ENCODE measurements at regions not wholly inside any gene's neighbourhood (a gene's known extent, or its start where the extent isn't known, plus 50 kb on each side); places are given as distances from the start of the nearest gene placed in this dataset.

GRCh38 chr9:106682420-106682819 lies 180.5 kb upstream of the ZNF462 start:
- DNase-seq: no peak

DNA sequence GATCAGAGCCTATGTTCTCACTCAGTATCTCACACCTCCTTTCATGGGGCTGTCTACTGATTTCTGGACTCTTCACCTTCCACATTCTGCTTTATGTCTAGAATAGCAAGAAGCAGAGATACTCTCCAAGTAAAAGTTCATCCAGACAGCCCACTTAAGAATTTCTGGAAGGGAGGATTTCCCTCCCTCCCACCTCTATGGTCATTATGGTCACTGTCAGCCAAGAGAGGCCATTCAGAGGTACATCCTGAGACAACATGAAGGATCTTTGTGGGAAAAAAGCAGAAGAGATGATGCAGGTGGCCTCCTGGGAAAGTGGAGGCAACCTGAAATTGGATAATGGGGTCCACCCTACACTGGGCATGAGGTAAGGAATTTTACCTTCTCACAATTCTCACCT lies 179.5 kb upstream of the ZNF462 start:
- no peak for DNase-seq

GRCh38 chr9:106684940-106685695 lies 177.8 kb upstream of the ZNF462 start:
- no peak for DNase-seq

DNA sequence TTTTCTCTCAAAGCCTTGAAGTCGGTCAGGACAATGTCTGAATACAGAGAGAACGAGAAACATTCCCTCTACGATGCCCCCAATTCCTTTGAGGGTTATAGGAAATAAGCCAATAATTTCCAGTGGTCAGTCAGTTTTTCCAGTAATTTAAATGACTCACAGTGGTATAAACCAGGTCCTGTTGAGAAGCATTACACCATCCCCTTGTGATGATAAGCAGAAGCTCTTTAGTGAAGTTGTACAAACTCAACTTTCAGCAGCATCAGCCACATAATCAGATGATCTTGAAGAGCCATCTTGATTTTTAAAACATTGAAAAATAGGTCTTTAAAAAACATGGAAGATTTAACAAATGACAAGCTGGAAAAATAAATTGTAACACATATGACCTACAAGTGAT lies 173.9 kb upstream of the ZNF462 start:
- no peak for DNase-seq

DNA sequence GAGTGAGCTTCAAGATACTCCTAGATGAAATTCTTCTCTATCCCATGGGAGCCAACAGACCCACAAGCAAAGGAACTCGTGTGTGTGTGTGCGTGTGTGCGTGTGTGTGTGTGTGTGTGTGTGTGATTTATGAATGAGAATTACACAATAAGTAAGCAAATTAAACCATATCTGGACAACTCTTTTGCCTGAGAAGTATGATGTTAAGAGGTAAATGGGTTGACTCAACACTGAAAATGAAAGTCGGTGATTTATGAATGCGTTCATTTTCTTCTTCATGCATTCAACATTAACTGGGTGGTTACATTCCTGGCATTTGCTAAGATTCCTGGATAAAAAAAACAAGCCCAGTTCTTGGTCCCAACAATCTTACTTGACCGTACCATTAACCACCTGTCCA lies 171.3 kb upstream of the ZNF462 start:
- no peak for DNase-seq

DNA sequence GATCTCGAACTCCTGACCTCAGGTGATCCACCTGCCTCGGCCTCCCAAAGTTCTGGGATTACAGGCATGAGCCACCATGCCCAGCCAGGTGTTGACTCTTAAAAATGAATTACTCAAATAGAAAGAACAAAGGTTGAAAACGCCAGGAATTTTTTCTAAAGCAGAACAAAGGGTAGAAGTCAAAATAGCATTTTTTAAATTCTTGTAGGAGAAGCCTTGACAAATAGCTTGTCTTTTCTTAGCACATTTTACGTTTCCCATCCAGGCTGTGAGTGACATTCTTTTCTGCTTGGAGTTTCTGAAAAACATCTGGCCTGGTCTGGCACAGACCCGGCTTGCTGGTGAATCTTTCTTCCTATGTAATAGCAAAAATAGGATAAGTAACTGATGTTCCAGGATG lies 169.4 kb upstream of the ZNF462 start:
- no peak for DNase-seq

GRCh38 chr9:106696804-106697203 lies 166.2 kb upstream of the ZNF462 start:
- no peak for DNase-seq

DNA sequence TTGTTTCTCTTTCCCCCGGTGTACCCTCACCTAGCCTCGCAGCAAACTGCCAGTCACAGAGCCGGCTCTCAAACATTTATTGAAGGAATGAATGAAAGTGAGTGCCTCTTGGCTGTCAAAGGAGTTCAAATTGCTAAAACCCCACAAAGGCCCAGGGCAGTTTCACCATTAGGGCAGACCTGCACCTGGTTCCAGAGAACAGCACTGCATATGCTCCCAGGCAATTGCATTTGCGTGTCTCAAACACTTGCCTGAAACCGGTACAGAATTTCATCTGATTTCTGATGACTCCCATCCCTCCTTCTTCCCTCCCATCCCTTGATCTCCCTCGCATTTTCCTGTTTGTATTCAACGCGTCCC lies 165.6 kb upstream of the ZNF462 start:
- DNase-seq: no peak

GRCh38 chr9:106697750-106698502 lies 165.0 kb upstream of the ZNF462 start:
- peak; percentile 85 for DNase-seq

DNA sequence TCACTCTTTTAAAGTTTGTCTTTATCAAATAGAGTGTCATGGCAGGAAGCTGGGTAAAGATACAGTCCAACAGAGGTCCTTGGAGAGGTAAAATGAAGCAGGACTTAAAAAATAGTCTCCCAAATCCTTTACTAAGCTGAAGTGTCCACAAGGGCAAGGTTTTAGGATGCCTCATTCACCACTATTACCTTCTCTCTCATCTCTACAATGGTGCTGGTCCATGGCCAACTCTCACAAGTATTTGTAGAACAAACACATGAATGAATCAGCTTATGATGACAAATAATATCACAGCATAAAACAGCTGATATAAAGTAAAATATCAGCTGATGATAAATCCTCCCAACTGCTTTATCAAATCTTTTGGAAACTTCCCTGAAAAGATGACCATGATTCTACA lies 162.3 kb upstream of the ZNF462 start:
- DNase-seq: no peak

DNA sequence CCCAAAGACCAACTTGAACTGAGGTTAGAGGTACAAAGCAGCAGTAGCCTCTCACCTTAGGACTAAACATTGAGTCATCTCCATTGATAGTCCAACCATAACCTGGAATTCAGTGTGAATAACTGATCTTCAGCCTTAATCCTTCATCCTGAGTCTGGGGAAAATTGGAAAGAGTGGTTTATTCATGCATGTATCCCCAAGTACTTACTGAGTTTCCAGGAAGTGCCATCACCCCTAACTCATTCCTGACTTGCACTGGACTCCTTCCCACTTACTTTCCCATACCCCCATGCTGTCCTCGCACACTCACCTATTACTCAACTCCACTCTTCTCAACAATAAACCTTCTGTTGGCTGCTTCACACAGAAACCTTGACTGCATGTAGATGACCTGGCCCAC lies 161.4 kb upstream of the ZNF462 start:
- DNase-seq: no peak

DNA sequence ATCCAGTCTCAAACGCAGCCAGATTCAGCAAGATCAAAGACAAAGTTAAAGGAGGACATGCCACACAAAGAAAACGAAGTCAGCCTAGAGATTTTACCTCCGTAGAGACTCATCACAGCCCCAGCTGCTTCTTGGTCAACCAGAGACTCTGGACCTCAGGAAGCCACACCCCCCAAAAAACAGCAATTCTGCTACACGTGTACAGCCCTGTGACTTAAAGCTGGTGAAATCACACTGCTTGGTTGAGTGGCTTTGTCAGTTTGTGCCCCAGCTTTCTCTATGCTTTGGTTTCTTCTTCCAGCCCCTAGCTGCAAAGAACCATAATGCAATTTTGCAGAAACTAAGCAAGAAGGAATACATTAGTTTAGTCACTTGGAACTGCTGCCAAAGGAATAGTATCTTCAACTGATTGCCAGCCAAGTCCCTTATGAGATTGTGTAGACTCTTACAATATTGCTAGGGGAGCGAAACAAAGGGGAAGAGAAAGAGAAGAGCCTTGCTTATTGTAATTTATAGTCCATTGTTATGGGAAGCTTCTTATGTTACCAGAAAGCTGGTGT lies 158.8 kb upstream of the ZNF462 start:
- DNase-seq: no peak

DNA sequence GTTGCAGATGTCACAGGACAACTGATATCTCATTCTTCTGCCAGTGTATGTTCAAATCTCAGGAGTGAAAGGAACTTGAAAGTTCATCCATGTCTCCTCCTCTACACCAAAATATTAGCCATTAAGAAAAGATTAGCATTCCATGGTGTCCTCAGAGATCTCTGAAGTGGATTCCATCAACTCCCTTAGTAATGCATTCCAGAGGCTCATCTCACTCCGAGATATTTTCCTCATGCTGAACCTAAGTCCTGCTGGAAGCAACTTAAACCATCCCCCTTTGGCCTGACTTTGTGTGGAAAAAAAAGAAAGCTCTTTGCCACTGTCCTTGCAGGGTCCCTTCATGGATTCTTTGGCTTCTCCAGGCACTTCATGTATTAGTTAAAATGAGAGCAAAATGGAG lies 155.7 kb upstream of the ZNF462 start:
- DNase-seq: no peak

DNA sequence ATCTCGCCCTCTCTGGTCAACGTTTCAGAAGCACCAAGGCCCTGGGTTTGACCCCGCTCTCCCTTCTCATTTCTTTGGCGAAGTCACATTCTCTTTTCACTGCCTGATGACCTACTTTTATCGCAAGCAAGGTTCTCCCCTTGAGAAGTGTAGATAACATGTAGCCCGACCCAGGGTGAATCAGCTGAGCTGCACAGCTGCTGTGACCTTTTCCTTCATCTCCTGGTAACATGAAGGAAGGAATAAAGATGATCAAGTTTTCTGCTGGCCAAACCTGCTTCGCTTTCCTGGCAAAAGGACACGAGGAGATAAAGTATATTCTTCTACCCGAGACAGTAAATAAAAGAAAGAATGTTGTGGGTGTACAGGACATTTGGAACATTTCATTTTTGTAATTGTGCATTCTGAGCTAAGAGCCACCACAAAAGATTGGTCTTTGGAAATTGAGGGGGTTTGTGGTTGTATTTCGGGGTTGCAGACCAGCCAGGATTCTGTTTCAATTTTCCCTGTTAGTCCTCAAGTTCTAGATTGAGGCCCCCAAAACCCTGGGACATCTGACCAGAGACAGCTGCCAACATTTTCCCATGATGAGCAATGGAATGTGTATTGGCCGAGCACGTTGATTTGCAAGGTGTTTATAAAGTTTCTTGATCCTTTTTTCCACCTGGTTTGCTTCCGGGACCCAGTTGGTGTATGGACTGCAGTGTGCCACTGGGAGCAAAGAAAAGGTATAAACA lies 155.1 kb upstream of the ZNF462 start:
- no peak for DNase-seq

GRCh38 chr9:106708475-106709146 lies 154.4 kb upstream of the ZNF462 start:
- DNase-seq: no peak

- no peak for DNase-seq
Measured at GRCh38 chr9:106712279-106712678, 150.7 kb upstream of the ZNF462 start.

DNA sequence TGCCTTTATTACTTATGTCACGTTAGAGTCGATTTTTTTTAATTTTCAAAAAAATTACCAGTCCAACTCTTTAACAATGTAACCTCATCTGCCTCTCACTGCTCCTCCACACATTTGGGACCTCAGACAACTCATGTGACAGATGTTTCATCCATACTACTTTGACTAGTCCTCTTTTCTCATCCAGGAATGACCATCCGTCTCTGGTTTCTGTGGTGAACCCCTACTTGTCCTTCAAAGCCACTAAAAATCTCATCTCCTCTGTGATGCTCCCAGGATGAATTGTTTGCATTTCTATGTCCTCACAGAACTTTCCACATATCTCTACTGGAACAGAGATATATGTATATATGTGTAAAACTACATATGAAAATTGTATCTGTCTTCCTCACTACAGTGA lies 149.8 kb upstream of the ZNF462 start:
- DNase-seq: no peak

DNA sequence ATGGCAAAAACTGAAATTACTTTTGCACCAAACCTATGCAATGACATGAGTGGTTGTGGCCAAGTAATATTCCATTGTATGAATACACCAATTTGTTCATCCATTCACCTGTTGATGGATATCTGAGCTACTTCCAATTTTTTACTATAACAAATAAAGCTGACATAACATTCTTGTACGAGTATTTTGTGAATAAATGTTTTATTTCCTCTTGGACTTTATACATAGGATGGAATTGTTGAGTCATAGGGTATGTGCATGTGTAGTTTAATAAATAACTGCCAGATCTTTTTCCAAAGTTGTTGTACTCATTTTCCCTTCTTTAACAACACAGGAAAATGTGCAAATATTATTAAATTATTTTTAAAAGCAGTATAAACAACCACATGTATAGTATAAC lies 146.1 kb upstream of the ZNF462 start:
- DNase-seq: no peak

DNA sequence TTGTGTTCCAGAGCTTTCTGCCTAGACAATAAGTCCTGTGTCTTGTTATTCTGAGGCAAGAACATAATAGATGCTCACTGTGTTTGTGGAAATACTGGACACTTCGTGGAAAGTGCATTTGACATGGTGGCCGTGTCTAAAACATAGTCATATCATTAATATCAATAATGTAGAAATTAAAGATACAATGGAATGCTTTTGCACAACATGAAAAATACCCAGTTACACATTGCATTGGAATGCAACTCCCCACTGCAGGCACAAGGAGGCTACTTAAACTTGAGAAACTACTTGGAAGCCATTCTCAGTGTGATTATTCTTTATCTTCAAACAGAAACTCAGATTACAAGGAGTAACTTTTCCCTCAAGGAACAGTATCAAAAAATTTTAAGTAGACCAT lies 145.3 kb upstream of the ZNF462 start:
- no peak for DNase-seq

- no peak for DNase-seq
Measured at GRCh38 chr9:106718936-106719335, 144.0 kb upstream of the ZNF462 start.

DNA sequence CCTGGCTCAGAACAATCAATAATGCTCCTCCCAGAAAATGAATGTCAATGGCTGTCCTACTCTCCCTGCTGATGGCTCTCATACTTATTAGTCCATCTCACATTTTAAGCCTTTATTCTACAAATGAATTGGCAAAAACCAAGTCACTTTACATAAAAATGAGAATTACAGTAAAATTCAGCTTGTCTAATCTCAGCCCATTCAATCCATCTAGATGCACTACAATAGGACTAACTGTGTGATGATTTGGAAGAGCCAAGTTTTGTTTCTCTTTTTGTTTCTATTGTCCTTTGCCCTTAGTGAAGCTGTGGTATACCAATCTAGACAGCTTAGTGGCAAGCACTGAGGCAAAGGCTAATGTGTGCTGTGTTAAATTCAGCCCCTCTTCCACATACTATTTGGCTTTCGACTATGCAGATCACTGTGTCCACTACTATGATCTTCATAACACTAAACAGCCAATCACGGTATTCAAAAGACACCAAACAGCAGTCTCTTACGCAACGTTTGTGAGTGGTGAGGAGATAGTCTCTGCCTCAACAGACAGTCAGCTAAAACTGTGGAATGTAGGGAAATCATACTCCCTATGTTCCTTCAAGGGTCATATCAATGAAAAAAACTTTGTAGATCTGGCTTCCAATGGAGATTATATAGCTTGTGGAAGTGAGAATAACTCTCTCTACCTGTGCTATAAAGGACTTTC lies 140.8 kb upstream of the ZNF462 start:
- DNase-seq: no peak

- no peak for DNase-seq
Measured at GRCh38 chr9:106723926-106724325, 139.0 kb upstream of the ZNF462 start.

DNA sequence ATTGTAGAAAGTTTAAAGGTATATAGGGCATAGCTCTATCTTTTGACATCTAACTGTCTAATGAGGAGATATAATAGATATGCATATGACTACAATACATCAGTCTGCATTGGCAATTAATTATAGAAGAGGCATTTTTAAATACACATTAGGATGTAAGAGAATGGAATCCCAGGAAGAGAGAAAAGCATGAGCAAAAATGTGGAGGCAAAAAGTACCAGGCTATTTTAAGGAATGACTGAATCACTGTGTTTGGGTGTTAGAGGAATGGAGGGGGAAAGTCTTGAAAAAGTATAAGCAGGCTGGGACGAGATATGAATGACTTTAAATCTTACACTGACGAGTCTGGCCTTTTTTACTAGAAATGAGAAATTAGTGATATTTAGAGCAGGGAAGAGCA lies 138.4 kb upstream of the ZNF462 start:
- DNase-seq: no peak
